Inflammatory macrophage treated with lipopolysaccharide for 1 hour (primary cell): ENCODE measurements at regions not wholly inside any gene's neighbourhood (a gene's known extent, or its start where the extent isn't known, plus 50 kb on each side); places are given as distances from the start of the nearest gene placed in this dataset.

Experiments used
- DNase-seq, 2 donors: peaks; one replicate each; pipeline ENCODE4 v3.0.0-alpha.2; 2020 to 2022

DNA sequence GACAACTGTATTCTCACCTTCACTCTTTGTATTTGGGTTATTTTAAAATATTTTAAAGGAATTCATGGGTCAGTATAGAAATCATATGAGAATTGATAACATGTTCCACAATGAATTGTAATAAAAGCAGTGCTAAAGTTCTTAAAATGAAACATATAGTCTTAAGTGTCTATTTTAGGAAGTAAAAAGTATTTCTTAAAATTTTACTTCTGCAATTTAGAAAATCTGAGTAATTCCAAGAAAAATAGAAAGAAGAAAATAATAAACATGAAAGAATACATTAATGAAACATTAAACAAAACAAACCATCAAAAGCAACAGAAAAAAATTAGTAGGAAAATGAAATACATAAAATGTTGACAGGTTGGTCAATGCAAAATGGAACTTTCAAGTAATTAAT lies 332.4 kb downstream of the ETS1 start:
- peak; percentile 18 to 24 for DNase-seq

DNA sequence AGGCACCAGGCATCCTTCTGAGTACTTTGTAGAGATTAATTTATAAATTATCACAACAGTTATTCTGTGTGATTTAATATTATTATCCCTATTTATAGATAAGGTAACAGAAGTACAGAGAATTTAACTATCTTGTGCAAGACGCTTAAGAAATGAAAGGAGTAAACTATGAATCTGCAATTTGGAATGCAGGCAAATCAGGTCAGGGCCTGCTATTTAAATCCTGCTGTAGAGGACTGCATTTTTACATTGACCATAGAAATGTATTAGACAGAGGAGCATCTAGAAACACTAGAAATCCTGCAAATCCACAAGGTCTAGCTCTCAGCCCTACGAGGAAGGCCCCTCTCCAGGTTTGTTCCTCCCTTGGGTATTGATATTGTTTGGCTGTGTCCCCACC lies 336.2 kb downstream of the ETS1 start:
- DNase-seq = no peak

DNA sequence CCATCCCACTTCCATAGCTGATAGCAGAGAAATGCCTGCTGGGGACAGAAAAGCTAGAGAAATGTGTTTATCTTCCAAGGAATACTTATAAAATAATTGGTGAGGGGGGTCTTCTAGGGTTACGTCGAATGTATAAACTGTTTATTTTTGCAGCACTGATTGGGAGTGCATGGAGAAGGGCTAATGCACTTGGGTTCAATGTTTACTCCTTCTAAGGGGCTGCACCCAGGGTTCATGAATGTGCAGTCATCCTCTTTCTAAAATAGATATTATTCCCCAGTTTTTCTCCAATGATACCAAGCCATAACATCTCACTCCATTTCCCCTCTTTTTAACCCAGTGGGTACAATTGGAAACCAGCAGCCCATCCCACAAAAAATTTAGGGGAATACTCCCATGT lies 336.9 kb downstream of the ETS1 start:
- DNase-seq = no peak

DNA sequence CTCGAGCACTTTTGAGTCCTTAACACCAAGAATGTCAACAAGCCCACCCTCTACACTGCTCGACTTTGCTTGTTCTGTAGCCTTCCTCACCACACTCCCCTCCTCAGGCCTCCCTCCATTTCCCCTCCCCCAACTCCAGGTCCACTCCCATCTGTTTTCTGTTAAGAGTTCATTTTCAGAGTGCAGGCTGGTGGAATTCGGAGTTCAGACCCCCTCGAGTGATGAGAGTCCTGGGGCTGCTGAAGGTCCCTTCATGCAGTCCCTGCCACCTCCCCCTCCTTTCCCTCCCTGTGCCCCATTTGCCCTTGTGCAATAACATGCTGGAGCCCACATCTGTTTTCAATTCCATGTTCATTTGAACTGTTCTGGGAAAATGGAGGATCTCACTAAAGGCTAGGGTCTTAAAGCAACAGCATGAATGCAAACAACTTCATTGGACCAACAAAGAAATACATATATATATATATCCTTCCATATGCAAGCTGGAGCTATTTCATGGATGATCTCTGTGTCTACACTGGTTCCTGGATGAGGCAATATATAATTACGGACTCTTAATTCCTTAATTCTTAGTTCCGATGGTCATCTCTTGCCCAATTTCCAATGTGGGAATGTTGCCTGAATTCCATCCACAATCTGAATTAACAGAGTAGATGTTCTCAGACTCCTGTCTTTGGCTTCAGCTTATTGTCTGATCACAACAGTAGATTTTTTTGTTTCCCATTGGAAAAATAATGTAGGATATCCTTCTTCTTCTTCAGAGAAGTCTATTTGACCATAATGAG lies 340.4 kb downstream of the ETS1 start:
- DNase-seq = no peak

DNA sequence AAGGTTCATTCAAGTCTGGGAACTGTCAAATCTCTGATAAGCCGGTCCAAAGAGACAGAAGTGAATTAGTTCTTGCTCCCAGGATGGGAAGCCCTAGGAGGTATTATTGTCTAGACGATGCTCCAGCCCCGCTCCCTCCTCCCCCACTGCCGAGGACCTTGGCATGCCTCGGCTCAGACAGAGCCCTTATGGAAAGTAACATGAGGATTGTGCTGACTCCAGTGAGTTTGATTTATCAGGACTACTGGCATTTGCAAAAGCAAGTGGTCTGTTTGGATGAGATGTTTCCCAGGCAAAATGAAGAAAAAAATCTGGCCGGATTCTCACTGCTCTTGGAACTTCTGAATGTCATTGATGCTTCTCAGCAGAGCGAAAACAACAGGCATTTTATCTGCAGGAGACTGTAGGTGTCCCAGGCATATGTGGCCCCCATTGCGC lies 341.0 kb downstream of the ETS1 start:
- DNase-seq = no peak

DNA sequence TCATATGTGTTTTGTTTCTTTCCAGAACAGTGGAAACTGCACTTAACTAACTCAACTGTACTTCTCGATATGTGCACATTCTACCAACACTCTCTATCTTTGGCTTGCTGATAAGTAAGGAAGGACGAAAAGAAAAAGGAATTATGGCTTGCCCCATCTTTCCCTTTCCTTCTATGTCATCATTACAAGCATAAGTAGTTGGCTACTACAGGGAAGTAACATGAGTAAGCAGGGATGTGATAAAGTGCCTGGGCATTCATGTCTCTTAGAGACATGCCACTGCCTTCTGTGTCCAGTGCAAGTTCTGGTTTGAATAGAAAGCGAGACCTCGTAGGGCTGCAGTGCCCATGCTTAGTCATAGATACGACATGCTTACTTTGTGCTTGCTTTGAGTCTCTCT lies 342.5 kb downstream of the ETS1 start:
- DNase-seq = peak in 1 of 2 donors; percentile 33

DNA sequence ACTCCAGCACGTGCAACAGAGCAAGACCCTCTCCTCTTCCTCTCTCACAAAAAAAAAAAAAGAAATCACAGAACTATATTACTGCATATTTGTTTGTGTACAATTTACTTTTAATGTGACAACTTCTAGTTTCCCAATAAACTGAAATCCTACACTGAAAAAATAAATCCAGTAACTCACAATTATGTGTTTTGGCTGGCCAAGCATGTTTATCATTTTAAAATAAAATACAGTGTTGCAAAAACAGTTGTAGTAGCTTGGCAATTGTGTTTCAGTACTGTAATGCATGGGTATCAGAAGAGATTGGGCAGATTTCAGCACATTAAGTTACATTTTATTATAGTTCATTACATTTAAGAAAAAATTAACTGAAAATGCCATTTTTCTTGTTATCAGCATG lies 344.9 kb downstream of the ETS1 start:
- DNase-seq = no peak

DNA sequence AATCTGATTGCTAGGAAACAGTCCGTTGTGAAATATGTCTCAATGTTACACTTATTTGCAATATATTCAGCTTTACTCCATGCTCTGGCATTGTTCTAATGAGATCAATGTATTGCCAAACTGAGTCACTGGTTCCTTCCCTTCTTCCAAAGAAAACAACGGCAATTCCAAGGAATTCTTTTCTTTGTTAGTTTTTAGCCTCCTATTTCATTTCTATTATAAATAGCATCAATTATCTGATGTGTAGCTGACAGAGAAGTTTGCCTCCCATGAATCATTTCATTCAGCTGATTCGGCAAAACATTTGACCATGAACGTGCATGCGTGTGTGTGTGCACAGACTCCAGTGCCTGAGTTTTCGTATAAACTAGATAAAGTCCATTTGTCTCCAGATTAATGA lies 346.8 kb downstream of the ETS1 start:
- DNase-seq = no peak

DNA sequence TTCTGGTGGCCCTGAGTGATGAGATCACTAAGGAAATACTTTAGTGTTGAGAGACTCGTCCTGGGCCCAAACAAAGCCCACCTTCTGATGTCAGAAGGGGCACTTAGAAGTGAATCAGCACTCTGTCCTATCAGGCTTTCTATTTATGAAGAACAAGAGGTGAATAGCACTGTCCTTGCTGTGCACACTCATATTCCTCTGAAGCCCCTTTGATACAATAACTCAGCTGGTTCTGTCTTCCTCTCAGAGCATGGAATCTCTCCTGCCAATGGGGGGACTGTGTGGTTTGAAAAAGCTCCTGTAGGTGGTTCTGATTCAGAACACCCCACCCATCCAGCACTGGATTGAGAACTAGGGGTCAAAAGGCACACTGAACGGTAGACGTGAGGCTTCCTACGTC lies 348.1 kb downstream of the ETS1 start:
- DNase-seq = no peak

DNA sequence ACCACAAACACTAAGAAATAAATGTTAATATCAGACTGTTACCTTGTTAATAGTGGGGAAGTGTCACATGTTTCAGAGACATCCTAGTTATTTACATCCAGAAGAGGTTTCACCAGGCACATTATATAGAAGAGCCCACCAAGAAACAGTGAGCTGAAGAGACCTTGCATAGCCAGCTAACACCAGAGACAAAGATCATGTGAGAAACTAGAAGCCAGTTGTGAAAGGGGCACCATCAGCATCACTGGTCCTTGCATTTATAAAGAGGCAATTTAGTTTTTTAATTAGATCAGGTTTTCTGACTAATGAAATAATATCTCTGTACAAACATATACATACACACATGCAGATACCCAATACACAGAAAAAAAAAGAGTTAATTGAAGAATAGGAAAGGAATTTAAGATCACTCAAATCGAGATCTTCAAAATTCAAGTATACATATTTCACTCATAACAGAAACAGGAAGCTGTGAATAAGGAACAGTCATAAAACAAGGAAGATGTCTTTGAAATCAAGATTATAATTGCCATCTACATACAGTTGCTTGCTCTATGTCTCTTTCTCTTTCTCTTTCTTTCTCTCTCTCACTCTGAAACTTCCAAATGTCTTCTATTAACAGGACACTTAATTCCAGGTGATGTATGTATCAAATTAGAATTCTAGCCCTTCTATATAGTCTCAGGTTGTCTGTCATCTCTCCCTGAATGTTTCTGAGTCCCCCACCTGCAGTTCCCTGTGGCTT lies 348.7 kb downstream of the ETS1 start:
- peak; percentile 52 for DNase-seq

DNA sequence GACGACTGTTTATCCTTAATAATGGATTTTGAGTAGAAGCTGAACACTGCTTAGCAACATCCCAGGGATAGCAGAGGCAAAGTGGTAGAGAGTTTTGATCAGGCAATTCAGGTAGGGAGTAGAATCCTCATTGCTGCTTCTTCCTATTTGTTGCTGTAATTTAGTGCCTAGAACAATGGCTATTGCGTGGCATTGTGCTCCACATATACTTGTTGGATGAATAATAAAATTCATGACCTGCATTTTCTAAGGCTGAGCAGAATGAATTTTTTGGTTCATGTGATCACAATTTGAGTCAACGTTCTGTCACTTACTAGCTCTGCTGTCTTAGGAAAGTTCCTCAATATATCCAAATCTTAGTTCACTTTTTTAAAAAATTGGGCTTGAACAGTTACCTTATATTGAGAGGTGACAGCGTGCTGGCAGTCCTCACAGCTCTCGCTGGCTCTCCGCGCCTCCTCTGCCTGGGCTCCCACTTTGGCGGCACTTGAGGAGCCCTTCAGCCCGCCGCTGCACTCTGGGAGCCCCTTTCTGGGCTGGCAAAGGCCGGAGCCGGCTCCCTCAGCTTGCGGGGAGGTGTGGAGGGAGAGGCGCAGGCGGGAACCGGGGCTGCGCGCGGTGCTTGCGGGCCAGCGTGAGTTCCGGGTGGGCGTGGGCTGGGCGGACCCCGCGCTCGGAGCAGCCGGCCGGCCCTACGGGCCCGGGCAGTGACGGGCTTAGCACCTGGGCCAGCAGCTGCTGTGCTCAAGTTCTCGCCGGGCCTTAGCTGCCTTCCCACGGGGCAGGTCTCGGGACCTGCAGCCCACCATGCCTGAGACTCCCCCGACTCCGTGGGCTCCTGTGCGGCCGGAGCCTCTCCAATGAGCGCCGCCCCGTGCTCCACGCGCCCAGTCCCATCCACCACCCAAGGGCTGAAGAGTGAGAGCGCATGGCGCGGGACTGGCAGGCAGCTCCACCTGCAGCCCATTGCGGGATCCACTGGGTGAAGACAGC lies 350.6 kb downstream of the ETS1 start:
- no peak for DNase-seq

DNA sequence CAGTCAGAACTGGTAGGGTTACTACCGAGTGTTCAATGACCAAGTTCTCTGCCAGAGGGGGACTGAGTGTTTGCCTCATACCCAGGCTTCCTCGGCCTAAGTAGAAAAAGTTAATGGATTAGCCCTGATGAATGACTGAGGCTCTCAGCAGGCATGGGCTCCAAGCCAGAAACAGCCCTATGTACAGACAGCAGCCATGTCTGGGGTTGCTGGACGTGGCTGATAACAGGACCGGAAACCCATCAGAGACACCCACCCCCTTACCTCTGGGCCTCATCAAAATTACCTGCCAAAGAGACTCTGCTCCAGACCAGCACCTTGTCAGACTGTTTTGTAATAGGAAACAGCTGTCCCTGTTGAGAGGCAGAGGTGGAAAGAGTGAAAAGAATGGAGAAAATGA lies 351.4 kb downstream of the ETS1 start:
- DNase-seq = no peak

DNA sequence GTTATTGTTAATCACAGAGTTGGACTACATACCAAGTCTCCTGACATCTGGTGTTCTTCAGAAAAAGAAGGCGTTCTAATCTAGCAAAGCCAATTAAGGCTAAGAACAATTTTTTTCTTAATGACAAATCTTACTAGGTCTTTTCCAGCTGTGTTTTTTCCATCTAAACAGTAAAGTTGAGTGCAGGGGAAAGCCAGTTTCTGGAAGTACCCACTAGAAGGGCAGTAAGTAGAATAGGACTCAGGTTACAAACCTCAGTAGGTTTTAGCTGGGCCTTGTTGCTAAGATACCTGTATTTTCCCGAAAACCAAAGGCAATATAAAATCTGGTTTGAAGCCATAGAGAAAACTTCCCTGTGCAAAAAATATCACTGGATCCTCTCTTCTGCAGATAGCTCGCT lies 351.9 kb downstream of the ETS1 start:
- DNase-seq = no peak

DNA sequence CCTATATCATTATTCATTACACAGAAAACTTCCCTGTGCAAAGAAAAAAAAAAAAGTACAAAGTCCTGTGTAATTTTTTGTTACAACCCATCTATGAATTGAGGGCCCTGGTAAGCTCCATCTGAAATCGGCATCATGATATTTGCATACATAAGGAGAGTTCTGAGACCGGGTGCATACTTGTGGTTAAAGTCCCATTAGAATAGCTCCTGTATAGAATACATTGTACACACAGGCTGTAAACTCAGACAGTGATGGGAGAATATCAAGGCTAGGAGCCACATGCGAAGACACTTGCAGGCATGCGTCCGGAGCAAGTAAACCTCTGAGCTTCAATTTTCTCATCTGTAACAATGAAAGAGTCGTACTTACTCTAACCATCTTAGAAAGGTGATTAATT lies 353.2 kb downstream of the ETS1 start:
- DNase-seq = no peak

DNA sequence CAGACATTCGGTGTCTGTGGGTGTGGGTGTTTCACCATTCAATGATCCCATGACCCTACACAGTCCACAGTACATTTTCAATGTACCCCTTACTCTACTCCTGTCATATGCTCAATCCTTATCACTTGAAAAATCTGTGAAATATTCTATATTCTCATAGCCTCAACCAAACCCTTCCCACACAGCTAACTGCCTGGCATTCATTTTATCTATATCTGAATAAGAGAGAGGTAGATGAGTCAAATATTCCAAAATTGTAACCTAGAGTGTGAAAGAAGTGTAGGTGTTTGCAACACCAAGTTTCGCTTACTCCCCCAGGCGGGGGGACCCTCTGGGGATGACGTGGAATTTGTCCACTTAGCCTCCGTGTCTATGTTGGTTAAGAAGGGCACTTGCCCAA lies 354.8 kb downstream of the ETS1 start:
- no peak for DNase-seq

DNA sequence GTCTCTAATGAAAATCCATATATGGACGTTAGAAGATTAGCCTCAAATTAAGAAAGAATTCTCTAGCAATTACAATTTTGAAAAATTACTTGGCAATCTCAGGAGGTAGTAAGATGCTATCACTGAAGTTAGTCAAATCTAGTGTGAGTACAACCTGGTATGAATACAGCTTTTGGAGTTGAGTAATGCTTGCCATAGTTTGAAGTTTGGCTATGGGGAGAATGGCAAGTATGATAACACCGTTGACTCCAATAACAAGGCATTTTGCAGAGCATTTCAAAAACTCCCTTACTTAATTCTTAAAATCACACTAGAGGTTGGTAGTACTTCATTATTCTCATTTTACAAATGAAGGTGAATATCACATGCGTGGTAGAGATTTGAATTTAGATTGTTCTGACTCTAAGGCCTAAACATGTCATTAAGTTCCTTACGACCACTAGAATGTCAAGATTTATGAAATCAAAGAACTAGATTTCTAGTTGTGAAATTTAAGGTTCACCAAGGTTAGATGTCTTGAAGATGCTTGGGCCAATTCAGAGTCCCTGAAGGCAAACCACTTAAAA lies 355.4 kb downstream of the ETS1 start:
- DNase-seq = no peak

DNA sequence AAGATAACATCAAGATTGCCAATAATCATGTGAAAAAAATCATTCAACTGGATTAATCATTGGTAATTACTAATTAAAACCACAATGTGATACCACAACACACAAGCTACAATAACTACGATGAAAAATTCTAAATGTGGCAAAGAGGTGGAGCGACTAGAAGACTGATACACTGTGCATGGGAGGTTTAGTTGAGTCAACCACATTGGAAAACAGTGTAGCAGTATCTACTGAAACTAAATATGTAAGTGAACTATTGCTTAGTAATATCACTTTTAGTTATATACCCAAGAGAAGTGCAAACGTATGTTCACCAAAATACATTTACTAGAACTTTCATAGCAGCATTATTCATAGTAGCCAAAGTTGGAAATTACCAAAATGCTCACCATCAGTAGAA lies 359.9 kb downstream of the ETS1 start:
- no peak for DNase-seq

DNA sequence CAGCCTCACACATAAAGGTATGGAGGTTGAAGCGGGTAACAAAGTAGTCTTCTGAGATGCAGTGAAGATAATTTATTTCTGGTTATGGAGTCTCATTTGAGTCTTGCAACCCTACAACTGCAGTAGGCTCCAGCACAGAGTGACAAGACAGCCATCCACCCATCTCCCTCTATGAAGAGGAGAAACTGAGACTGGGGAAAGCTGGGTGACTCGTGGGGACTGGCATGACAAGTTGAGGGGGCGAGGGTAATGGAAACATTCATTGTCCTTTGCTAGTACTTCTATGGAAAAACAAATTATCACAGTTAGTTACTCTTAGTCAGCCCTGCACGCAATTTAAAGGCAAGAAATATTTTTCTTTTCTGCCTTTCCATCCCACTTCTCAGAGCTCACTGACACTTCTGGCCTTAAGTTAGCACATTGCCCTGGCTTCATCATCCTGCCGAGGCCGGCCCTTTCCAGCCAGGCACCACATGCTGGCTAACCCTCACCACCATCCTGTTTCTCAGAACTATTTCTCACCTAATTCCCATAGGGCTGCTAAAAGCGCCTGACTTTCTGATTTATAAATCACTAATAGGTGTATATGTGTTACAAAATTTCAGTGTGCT lies 361.1 kb downstream of the ETS1 start:
- no peak for DNase-seq

DNA sequence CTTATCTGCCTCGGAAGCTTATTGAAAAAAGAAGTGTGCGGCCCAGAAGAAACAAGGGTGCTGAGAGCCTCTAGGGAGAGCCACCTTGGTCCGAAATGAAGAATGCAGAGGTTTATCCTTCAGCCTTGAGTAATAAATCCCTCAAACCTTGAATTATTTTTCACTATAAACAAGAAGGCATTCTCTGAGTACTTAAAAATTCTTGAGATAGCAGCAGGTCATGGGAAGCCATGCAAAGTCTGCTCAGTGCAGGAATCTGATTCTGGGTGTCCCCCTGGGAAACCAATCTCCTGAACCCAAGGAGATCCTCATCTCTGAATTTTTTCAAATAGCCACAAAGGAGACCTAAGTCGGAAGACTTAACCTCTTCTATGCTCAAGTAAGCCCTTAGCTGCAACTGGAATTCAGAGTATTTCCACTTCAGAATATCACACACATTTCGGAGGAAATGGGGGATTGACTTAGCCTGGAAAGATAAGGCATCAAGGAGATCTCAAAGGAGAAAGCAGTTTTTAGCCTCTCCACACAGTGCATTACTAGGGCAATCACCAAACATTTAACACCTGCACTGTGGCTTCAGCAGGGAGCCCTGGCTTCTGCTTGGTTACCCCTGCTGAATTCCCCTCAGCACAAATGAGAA lies 365.0 kb downstream of the ETS1 start:
- DNase-seq = no peak

DNA sequence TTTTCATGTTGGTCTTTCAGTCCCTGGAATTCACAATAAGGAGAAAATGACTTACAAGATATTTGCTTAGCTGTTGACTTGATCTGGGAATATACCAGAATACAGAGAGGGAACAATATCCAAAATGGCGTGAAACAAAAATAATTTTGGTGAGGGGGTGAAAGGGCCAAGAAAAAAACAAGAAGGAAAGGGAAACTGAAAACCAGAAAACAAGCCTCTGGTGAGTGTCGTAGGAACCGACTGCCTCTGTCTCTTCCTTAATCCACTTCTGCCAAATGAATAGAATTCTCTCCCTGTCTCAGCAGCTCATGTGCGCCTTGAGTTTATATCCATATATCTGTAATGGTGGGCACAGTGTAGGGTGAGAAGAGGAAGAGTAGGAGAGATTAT lies 367.6 kb downstream of the ETS1 start:
- peak; percentile 45 to 81 for DNase-seq

DNA sequence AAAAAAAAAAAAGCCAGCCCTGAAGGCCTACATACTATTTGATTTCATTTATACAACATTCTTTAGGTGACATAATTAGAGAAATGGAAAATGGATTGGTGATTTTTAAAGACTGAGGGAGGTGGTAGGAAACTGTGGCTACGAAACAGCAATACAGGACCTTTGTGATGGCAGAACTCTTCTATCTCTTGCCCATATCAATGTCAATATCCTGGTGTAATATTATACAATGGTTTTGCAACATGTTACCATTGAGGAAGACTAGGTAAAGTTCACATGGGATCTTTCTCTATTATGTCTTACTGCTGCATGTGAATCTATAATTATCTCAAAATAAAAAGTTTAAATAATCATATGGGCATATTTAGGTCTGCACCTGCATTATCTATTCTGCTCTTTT lies 371.2 kb downstream of the ETS1 start:
- no peak for DNase-seq
